ENCODE measurements at regions not wholly inside any gene's neighbourhood (a gene's known extent, or its start where the extent isn't known, plus 50 kb on each side); places are given as distances from the start of the nearest gene placed in this dataset.

- H3K27ac ChIP-seq (ENCODE audit: low read length) = no peak overlapping the region
- peaks cover 0 to 25% of the 10 kb centered on the region in 2 donors for H3K4me1 ChIP-seq (ENCODE audit: control insufficient read depth in 1 of 2, insufficient read depth in 2 of 2, low read length in 2 of 2)
- no peaks in the 10 kb centered on the region for H3K9me3 ChIP-seq (ENCODE audit: control insufficient read depth in 1 of 2, low read length in 2 of 2)
- no peaks in the 10 kb centered on the region for H3K36me3 ChIP-seq (ENCODE audit: control insufficient read depth in 1 of 2, insufficient read depth in 2 of 2, low read length in 2 of 2)
- H3K27me3 ChIP-seq (ENCODE audit: low read depth, low read length) = no peaks in the 10 kb centered on the region
- H3K4me3 ChIP-seq (ENCODE audit: low read depth in 1 of 2, low read length in 2 of 2) = no peak overlapping the region
Measured at GRCh38 chr11:128234143-128234542, 353.2 kb downstream of the ETS1 start.

DNA sequence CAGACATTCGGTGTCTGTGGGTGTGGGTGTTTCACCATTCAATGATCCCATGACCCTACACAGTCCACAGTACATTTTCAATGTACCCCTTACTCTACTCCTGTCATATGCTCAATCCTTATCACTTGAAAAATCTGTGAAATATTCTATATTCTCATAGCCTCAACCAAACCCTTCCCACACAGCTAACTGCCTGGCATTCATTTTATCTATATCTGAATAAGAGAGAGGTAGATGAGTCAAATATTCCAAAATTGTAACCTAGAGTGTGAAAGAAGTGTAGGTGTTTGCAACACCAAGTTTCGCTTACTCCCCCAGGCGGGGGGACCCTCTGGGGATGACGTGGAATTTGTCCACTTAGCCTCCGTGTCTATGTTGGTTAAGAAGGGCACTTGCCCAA is 354.8 kb downstream of the ETS1 start:
- Histone ChIP-seq H3K27me3 (ENCODE audit: low read depth, low read length) (no peaks in the 10 kb centered on the region), H3K36me3 (ENCODE audit: control insufficient read depth in 1 of 2, insufficient read depth in 2 of 2, low read length in 2 of 2) (no peaks in the 10 kb centered on the region), H3K27ac (ENCODE audit: low read length) (no peak overlapping the region), H3K4me3 (ENCODE audit: low read depth in 1 of 2, low read length in 2 of 2) (no peak overlapping the region), H3K4me1 (ENCODE audit: control insufficient read depth in 1 of 2, insufficient read depth in 2 of 2, low read length in 2 of 2) (peaks cover 0 to 26% of the 10 kb centered on the region in 2 donors), H3K9me3 (ENCODE audit: control insufficient read depth in 1 of 2, low read length in 2 of 2) (no peaks in the 10 kb centered on the region)

DNA sequence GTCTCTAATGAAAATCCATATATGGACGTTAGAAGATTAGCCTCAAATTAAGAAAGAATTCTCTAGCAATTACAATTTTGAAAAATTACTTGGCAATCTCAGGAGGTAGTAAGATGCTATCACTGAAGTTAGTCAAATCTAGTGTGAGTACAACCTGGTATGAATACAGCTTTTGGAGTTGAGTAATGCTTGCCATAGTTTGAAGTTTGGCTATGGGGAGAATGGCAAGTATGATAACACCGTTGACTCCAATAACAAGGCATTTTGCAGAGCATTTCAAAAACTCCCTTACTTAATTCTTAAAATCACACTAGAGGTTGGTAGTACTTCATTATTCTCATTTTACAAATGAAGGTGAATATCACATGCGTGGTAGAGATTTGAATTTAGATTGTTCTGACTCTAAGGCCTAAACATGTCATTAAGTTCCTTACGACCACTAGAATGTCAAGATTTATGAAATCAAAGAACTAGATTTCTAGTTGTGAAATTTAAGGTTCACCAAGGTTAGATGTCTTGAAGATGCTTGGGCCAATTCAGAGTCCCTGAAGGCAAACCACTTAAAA is 355.4 kb downstream of the ETS1 start:
- Histone ChIP-seq H3K36me3 (ENCODE audit: control insufficient read depth in 1 of 2, insufficient read depth in 2 of 2, low read length in 2 of 2) (no peaks in the 10 kb centered on the region), H3K27me3 (ENCODE audit: low read depth, low read length) (no peaks in the 10 kb centered on the region), H3K27ac (ENCODE audit: low read length) (no peak overlapping the region), H3K4me1 (ENCODE audit: control insufficient read depth in 1 of 2, insufficient read depth in 2 of 2, low read length in 2 of 2) (peaks cover 0 to 24% of the 10 kb centered on the region in 2 donors), H3K4me3 (ENCODE audit: low read depth in 1 of 2, low read length in 2 of 2) (no peak overlapping the region), H3K9me3 (ENCODE audit: control insufficient read depth in 1 of 2, low read length in 2 of 2) (no peaks in the 10 kb centered on the region)

DNA sequence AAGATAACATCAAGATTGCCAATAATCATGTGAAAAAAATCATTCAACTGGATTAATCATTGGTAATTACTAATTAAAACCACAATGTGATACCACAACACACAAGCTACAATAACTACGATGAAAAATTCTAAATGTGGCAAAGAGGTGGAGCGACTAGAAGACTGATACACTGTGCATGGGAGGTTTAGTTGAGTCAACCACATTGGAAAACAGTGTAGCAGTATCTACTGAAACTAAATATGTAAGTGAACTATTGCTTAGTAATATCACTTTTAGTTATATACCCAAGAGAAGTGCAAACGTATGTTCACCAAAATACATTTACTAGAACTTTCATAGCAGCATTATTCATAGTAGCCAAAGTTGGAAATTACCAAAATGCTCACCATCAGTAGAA is 359.9 kb downstream of the ETS1 start:
- no peaks in the 10 kb centered on the region for H3K27me3 ChIP-seq (ENCODE audit: low read depth, low read length)
- no peak overlapping the region for H3K4me3 ChIP-seq (ENCODE audit: low read depth in 1 of 2, low read length in 2 of 2)
- H3K4me1 ChIP-seq (ENCODE audit: control insufficient read depth in 1 of 2, insufficient read depth in 2 of 2, low read length in 2 of 2) = peaks cover 0 to 5% of the 10 kb centered on the region in 2 donors
- H3K36me3 ChIP-seq (ENCODE audit: control insufficient read depth in 1 of 2, insufficient read depth in 2 of 2, low read length in 2 of 2) = no peaks in the 10 kb centered on the region
- no peak overlapping the region for H3K27ac ChIP-seq (ENCODE audit: low read length)
- H3K9me3 ChIP-seq (ENCODE audit: control insufficient read depth in 1 of 2, low read length in 2 of 2) = no peaks in the 10 kb centered on the region

DNA sequence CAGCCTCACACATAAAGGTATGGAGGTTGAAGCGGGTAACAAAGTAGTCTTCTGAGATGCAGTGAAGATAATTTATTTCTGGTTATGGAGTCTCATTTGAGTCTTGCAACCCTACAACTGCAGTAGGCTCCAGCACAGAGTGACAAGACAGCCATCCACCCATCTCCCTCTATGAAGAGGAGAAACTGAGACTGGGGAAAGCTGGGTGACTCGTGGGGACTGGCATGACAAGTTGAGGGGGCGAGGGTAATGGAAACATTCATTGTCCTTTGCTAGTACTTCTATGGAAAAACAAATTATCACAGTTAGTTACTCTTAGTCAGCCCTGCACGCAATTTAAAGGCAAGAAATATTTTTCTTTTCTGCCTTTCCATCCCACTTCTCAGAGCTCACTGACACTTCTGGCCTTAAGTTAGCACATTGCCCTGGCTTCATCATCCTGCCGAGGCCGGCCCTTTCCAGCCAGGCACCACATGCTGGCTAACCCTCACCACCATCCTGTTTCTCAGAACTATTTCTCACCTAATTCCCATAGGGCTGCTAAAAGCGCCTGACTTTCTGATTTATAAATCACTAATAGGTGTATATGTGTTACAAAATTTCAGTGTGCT is 361.1 kb downstream of the ETS1 start:
- peaks cover 0 to 5% of the 10 kb centered on the region in 2 donors for H3K4me1 ChIP-seq (ENCODE audit: control insufficient read depth in 1 of 2, insufficient read depth in 2 of 2, low read length in 2 of 2)
- no peak overlapping the region for H3K27ac ChIP-seq (ENCODE audit: low read length)
- no peaks in the 10 kb centered on the region for H3K9me3 ChIP-seq (ENCODE audit: control insufficient read depth in 1 of 2, low read length in 2 of 2)
- no peak overlapping the region for H3K4me3 ChIP-seq (ENCODE audit: low read depth in 1 of 2, low read length in 2 of 2)
- no peaks in the 10 kb centered on the region for H3K27me3 ChIP-seq (ENCODE audit: low read depth, low read length)
- no peaks in the 10 kb centered on the region for H3K36me3 ChIP-seq (ENCODE audit: control insufficient read depth in 1 of 2, insufficient read depth in 2 of 2, low read length in 2 of 2)

GRCh38 chr11:128222245-128222884 is 365.0 kb downstream of the ETS1 start:
- H3K4me3 ChIP-seq (ENCODE audit: low read depth in 1 of 2, low read length in 2 of 2) = no peak overlapping the region
- H3K27ac ChIP-seq (ENCODE audit: low read length) = no peak overlapping the region
- H3K9me3 ChIP-seq (ENCODE audit: control insufficient read depth in 1 of 2, low read length in 2 of 2) = no peaks in the 10 kb centered on the region
- no peaks in the 10 kb centered on the region for H3K4me1 ChIP-seq (ENCODE audit: control insufficient read depth in 1 of 2, insufficient read depth in 2 of 2, low read length in 2 of 2)
- H3K27me3 ChIP-seq (ENCODE audit: low read depth, low read length) = no peaks in the 10 kb centered on the region
- no peaks in the 10 kb centered on the region for H3K36me3 ChIP-seq (ENCODE audit: control insufficient read depth in 1 of 2, insufficient read depth in 2 of 2, low read length in 2 of 2)

DNA sequence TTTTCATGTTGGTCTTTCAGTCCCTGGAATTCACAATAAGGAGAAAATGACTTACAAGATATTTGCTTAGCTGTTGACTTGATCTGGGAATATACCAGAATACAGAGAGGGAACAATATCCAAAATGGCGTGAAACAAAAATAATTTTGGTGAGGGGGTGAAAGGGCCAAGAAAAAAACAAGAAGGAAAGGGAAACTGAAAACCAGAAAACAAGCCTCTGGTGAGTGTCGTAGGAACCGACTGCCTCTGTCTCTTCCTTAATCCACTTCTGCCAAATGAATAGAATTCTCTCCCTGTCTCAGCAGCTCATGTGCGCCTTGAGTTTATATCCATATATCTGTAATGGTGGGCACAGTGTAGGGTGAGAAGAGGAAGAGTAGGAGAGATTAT is 367.6 kb downstream of the ETS1 start:
- Histone ChIP-seq H3K27ac (ENCODE audit: low read length) (no peak overlapping the region), H3K27me3 (ENCODE audit: low read depth, low read length) (no peaks in the 10 kb centered on the region), H3K36me3 (ENCODE audit: control insufficient read depth in 1 of 2, insufficient read depth in 2 of 2, low read length in 2 of 2) (no peaks in the 10 kb centered on the region), H3K4me1 (ENCODE audit: control insufficient read depth in 1 of 2, insufficient read depth in 2 of 2, low read length in 2 of 2) (no peaks in the 10 kb centered on the region), H3K9me3 (ENCODE audit: control insufficient read depth in 1 of 2, low read length in 2 of 2) (no peaks in the 10 kb centered on the region), H3K4me3 (ENCODE audit: low read depth in 1 of 2, low read length in 2 of 2) (no peak overlapping the region)

DNA sequence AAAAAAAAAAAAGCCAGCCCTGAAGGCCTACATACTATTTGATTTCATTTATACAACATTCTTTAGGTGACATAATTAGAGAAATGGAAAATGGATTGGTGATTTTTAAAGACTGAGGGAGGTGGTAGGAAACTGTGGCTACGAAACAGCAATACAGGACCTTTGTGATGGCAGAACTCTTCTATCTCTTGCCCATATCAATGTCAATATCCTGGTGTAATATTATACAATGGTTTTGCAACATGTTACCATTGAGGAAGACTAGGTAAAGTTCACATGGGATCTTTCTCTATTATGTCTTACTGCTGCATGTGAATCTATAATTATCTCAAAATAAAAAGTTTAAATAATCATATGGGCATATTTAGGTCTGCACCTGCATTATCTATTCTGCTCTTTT is 371.2 kb downstream of the ETS1 start:
- Histone ChIP-seq H3K9me3 (ENCODE audit: control insufficient read depth in 1 of 2, low read length in 2 of 2) (no peaks in the 10 kb centered on the region), H3K27me3 (ENCODE audit: low read depth, low read length) (no peaks in the 10 kb centered on the region), H3K4me3 (ENCODE audit: low read depth in 1 of 2, low read length in 2 of 2) (no peak overlapping the region), H3K27ac (ENCODE audit: low read length) (no peak overlapping the region), H3K4me1 (ENCODE audit: control insufficient read depth in 1 of 2, insufficient read depth in 2 of 2, low read length in 2 of 2) (no peaks in the 10 kb centered on the region), H3K36me3 (ENCODE audit: control insufficient read depth in 1 of 2, insufficient read depth in 2 of 2, low read length in 2 of 2) (no peaks in the 10 kb centered on the region)

GRCh38 chr11:128215238-128215882 is 372.0 kb downstream of the ETS1 start:
- Histone ChIP-seq H3K27me3 (ENCODE audit: low read depth, low read length) (no peaks in the 10 kb centered on the region), H3K4me1 (ENCODE audit: control insufficient read depth in 1 of 2, insufficient read depth in 2 of 2, low read length in 2 of 2) (no peaks in the 10 kb centered on the region), H3K27ac (ENCODE audit: low read length) (no peak overlapping the region), H3K9me3 (ENCODE audit: control insufficient read depth in 1 of 2, low read length in 2 of 2) (no peaks in the 10 kb centered on the region), H3K4me3 (ENCODE audit: low read depth in 1 of 2, low read length in 2 of 2) (no peak overlapping the region), H3K36me3 (ENCODE audit: control insufficient read depth in 1 of 2, insufficient read depth in 2 of 2, low read length in 2 of 2) (no peaks in the 10 kb centered on the region)

DNA sequence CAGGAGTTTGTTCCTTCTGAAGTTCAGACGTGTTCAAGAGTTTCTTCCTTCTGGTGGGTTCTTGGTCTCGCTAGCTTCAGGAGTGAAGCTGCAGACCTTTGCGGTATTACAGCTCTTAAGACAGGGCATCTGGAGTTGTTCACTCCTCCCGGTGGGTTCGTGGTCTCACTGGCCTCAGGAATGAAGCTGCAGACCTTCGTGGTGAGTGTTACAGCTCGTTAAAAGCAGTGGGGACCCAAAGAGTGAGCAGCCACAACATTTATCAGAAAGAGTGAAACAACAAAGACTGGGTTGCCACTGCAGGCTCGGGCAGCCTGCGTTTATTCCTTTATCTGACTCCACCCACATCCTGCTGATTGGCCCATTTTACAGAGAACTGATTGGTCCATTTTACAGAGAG is 373.1 kb downstream of the ETS1 start:
- peaks cover 0 to 4% of the 10 kb centered on the region in 2 donors for H3K36me3 ChIP-seq (ENCODE audit: control insufficient read depth in 1 of 2, insufficient read depth in 2 of 2, low read length in 2 of 2)
- H3K27ac ChIP-seq (ENCODE audit: low read length) = no peak overlapping the region
- no peaks in the 10 kb centered on the region for H3K9me3 ChIP-seq (ENCODE audit: control insufficient read depth in 1 of 2, low read length in 2 of 2)
- no peaks in the 10 kb centered on the region for H3K4me1 ChIP-seq (ENCODE audit: control insufficient read depth in 1 of 2, insufficient read depth in 2 of 2, low read length in 2 of 2)
- H3K4me3 ChIP-seq (ENCODE audit: low read depth in 1 of 2, low read length in 2 of 2) = no peak overlapping the region
- no peaks in the 10 kb centered on the region for H3K27me3 ChIP-seq (ENCODE audit: low read depth, low read length)

DNA sequence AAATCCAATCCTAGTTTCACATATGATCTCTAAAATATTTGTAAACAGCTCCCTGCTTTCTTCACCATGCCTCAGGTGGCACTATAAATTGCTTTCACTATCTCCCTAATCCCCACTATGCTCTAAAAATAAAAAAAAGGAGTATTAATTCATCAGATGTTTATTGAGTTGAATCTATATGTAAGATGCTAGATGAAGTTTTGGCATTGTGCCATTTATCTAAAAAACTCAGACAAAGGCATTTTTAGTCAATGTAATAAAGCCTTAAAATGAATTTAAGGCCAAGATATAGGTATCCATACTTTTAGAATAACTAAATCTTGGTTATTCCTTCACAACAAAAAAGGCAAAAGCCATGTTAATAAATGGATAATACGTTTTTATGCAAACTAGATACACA is 373.9 kb downstream of the ETS1 start:
- peaks cover 0 to 7% of the 10 kb centered on the region in 2 donors for H3K36me3 ChIP-seq (ENCODE audit: control insufficient read depth in 1 of 2, insufficient read depth in 2 of 2, low read length in 2 of 2)
- H3K27me3 ChIP-seq (ENCODE audit: low read depth, low read length) = no peaks in the 10 kb centered on the region
- H3K9me3 ChIP-seq (ENCODE audit: control insufficient read depth in 1 of 2, low read length in 2 of 2) = no peaks in the 10 kb centered on the region
- no peak overlapping the region for H3K4me3 ChIP-seq (ENCODE audit: low read depth in 1 of 2, low read length in 2 of 2)
- peaks cover 0 to 5% of the 10 kb centered on the region in 2 donors for H3K4me1 ChIP-seq (ENCODE audit: control insufficient read depth in 1 of 2, insufficient read depth in 2 of 2, low read length in 2 of 2)
- H3K27ac ChIP-seq (ENCODE audit: low read length) = no peak overlapping the region
